Endothelial cell (in vitro differentiated cells): ENCODE measurements at regions not wholly inside any gene's neighbourhood (a gene's known extent, or its start where the extent isn't known, plus 50 kb on each side); places are given as distances from the start of the nearest gene placed in this dataset.

Source experiments
- DNase-seq: peaks from one replicate; pipeline ENCODE4 v3.0.0; 2021; ENCODE audit warnings: low spot score
- H3K27ac Mint-ChIP-seq: one replicate; pipeline ENCODE4 v1.8.0; 2021; ENCODE audit warnings: mixed read lengths, inconsistent platforms; ENCODE audit not compliant: unreplicated experiment
- H3K27me3 Mint-ChIP-seq: one replicate; pipeline ENCODE4 v1.8.0; 2021; ENCODE audit warnings: mild to moderate bottlenecking, moderate library complexity, mixed read lengths, inconsistent platforms; ENCODE audit not compliant: unreplicated experiment
- H3K36me3 Mint-ChIP-seq: one replicate; pipeline ENCODE4 v1.8.0; 2021; ENCODE audit warnings: mild to moderate bottlenecking, low read depth, mixed read lengths, inconsistent platforms; ENCODE audit not compliant: unreplicated experiment
- H3K4me1 Mint-ChIP-seq: one replicate; pipeline ENCODE4 v1.8.0; 2021; ENCODE audit warnings: mild to moderate bottlenecking, mixed read lengths, inconsistent platforms; ENCODE audit not compliant: unreplicated experiment
- H3K4me3 Mint-ChIP-seq: one replicate; pipeline ENCODE4 v1.8.0; 2021; ENCODE audit warnings: mild to moderate bottlenecking, mixed read lengths, inconsistent platforms; ENCODE audit not compliant: unreplicated experiment
- H3K9me3 Mint-ChIP-seq: one replicate; pipeline ENCODE4 v1.8.0; 2021; ENCODE audit warnings: mixed read lengths, inconsistent platforms; ENCODE audit not compliant: unreplicated experiment
- TF ChIP-seq, protein P1 (sequence below): fragments of 200-600 bp; sonication (generic); IDR thresholded peaks from one replicate; pipeline ENCODE4 v1.5.0; 2021; ENCODE audit warnings: antibody characterized with exemption; ENCODE audit not compliant: unreplicated experiment

DNA sequence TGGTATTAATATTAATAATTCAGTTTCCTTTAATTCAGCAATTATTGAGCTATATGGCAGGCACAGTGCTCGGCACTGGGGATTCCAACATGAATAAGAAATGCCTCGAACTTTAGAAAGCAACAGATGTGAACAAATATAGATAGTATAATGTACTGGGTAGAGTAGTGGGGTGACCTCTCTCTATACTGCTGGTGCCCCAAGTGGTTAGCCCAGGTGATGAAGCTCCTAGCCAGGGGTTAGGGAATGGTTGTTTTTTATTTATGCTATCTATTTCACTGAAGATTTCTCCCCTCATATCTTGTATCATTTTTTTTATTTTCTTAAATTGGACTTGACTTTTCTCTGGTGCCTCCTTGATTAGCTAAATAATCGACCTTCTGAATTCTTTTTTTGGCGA lies 62.1 kb downstream of the BHLHE40 start:
- H3K4me1 Mint-ChIP-seq = no peaks in the 10 kb centered on the region
- H3K27me3 Mint-ChIP-seq = no peaks in the 10 kb centered on the region
- DNase-seq = no peak
- TF ChIP-seq, protein P1, sequence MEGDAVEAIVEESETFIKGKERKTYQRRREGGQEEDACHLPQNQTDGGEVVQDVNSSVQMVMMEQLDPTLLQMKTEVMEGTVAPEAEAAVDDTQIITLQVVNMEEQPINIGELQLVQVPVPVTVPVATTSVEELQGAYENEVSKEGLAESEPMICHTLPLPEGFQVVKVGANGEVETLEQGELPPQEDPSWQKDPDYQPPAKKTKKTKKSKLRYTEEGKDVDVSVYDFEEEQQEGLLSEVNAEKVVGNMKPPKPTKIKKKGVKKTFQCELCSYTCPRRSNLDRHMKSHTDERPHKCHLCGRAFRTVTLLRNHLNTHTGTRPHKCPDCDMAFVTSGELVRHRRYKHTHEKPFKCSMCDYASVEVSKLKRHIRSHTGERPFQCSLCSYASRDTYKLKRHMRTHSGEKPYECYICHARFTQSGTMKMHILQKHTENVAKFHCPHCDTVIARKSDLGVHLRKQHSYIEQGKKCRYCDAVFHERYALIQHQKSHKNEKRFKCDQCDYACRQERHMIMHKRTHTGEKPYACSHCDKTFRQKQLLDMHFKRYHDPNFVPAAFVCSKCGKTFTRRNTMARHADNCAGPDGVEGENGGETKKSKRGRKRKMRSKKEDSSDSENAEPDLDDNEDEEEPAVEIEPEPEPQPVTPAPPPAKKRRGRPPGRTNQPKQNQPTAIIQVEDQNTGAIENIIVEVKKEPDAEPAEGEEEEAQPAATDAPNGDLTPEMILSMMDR = no peak
- H3K4me3 Mint-ChIP-seq = no peak overlapping the region
- no peak overlapping the region for H3K27ac Mint-ChIP-seq
- no peaks in the 10 kb centered on the region for H3K36me3 Mint-ChIP-seq
- no peaks in the 10 kb centered on the region for H3K9me3 Mint-ChIP-seq

DNA sequence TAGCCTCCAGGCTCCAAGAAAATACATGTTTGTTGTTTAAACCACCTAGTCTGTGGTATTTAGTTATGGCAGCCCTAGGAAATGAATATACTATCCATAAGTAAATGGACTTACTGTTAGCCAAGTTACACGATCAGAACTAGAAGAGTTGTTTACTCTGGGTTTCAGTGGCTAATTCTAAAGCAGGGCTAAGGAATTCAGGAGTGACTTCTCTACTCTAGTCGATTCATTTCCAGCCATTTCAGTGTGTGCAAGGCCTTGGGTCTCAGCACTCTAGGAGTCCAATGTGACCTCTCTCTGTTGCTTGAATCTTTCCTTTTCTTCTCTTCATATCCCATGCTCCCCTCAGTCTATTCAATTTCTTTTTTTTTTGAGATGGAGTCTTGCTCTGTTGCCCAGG lies 66.7 kb downstream of the BHLHE40 start:
- Mint-ChIP-seq H3K4me3 (no peak overlapping the region), H3K4me1 (no peaks in the 10 kb centered on the region), H3K9me3 (no peaks in the 10 kb centered on the region), H3K27ac (no peak overlapping the region), H3K36me3 (no peaks in the 10 kb centered on the region), H3K27me3 (no peaks in the 10 kb centered on the region)
- no peak for DNase-seq
- TF ChIP-seq, protein P1 = no peak

DNA sequence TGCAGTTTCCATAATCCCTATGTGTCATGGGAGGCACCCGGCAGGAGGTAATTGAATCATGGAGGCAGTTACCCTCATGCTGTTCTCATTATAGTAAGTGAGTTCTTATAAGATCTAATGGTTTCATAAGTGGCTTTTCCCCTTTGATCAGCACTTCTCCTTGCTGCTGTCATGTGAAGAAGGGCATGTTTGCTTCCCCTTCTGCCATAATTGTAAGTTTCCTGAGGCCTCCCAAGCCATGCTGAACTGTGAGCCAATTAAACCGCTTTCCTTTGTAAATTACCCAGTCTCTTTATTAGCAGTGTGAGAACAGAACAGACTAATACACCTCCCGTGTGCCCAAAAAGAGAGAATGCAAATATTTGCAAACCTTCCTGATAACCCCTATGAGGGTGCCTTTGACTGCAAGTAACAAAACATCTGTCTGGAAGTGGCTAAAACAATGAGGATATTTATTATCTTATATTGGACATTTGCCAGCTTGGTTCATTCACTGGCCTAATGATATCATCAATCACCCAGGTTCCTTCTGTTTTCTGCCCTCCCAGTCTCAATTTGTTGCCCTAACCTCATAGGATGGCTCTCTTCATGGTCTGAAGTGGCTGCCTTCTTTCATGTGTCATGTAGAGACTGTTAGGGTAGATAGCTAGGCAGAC lies 68.7 kb downstream of the BHLHE40 start:
- Mint-ChIP-seq H3K4me1 (no peaks in the 10 kb centered on the region), H3K4me3 (no peak overlapping the region), H3K27ac (no peak overlapping the region), H3K27me3 (peaks cover 2% of the 10 kb centered on the region), H3K9me3 (no peaks in the 10 kb centered on the region), H3K36me3 (no peaks in the 10 kb centered on the region)
- TF ChIP-seq, protein P1 = no peak
- DNase-seq = no peak

DNA sequence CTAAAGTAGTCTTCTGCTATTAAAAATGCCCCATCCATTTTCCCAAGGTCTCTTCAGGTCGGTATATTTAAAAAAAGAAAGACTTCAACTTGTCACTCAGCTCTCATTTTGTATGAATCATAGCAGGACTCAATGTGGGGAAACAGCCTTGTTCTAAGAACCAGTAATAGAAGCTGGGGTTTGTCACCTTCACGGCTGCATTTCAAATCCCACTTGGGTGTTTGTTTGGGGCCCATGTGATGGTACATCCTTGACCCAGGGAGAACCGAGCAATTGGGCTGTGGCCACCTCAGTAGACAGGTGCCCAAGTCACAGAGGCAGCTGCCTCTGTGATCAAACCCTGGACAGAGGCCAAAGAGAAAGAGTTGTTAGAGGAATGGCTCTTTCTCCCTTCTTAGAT lies 70.3 kb upstream of the ARL8B start:
- Mint-ChIP-seq H3K27ac (no peak overlapping the region), H3K4me1 (peaks cover 7% of the 10 kb centered on the region), H3K27me3 (peaks cover 4% of the 10 kb centered on the region), H3K4me3 (no peak overlapping the region), H3K9me3 (no peaks in the 10 kb centered on the region), H3K36me3 (no peaks in the 10 kb centered on the region)
- TF ChIP-seq, protein P1 = no peak
- no peak for DNase-seq

DNA sequence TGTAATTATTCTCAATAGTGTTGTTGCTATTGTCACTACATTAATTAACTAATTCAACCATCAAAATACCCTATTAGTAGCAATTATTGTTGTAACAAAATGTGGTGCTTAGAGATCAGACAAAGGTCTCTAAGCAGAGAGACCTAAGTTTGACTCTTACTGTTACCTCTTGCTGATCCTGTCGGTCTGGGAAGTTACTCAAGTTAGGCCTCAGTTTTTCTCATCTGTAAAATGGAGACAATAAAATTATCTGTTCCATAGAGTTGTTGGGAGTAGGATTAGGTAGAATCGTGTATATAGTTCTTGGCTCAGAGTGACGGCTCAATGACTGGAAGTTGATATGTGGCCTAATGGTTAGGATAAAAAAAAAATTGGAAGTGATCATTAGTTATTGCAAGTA lies 69.8 kb upstream of the ARL8B start:
- TF ChIP-seq, protein P1 = no peak
- no peaks in the 10 kb centered on the region for H3K36me3 Mint-ChIP-seq
- H3K27me3 Mint-ChIP-seq = peaks cover 4% of the 10 kb centered on the region
- no peak overlapping the region for H3K4me3 Mint-ChIP-seq
- H3K9me3 Mint-ChIP-seq = no peaks in the 10 kb centered on the region
- DNase-seq = no peak
- H3K4me1 Mint-ChIP-seq = peaks cover 7% of the 10 kb centered on the region
- no peak overlapping the region for H3K27ac Mint-ChIP-seq
